ENCODE measurements at regions not wholly inside any gene's neighbourhood (a gene's known extent, or its start where the extent isn't known, plus 50 kb on each side); places are given as distances from the start of the nearest gene placed in this dataset.

- no peak for TF ChIP-seq CTCF (IDR thresholded peaks at IDR 0.05)
- no peak for TF ChIP-seq ZFX (IDR thresholded peaks at IDR 0.05; ENCODE audit: borderline replicate concordance)
Observed at GRCh38 chr11:70782401-70782913, 384.1 kb downstream of the CTTN start.
